SK-N-MC (cell line): ENCODE measurements at regions not wholly inside any gene's neighbourhood (a gene's known extent, or its start where the extent isn't known, plus 50 kb on each side); places are given as distances from the start of the nearest gene placed in this dataset.

Experiments
- EZH2 ChIP-seq: fragments of 200-600 bp; sonication (generic); IDR thresholded peaks from one replicate; pipeline ENCODE4 v1.6.1; 2017; ENCODE audit warnings: antibody characterized with exemption
- FOXP2 ChIP-seq: optimal IDR thresholded peaks from 2 replicates; pipeline ENCODE3; 2011; ENCODE audit warnings: mild to moderate bottlenecking, moderate library complexity; ENCODE audit not compliant: insufficient read depth; ENCODE audit errors: extremely low read length, control extremely low read depth
- POLR2AphosphoS5 ChIP-seq: IDR thresholded peaks from 2 replicates; pipeline ENCODE4 v1.6.1; 2012; ENCODE audit warnings: mild to moderate bottlenecking, low read depth, low read length, borderline replicate concordance

GRCh38 chr4:24195991-24196736 is 306.3 kb upstream of the PPARGC1A start:
- TF ChIP-seq EZH2 (no peak), POLR2AphosphoS5 (no peak), FOXP2 (no peak)
